GM12878 (cell line): ENCODE measurements at regions not wholly inside any gene's neighbourhood (a gene's known extent, or its start where the extent isn't known, plus 50 kb on each side); places are given as distances from the start of the nearest gene placed in this dataset.

Experiments
- ATAC-seq: fragments of 200-7000 bp; cut with Tn5 transposase; 3 replicates; pipeline ENCODE4 v1.9.1; 2020; ENCODE audit warnings: mild to moderate bottlenecking, moderate library complexity
- BruUV-seq: library from RNA; stranded (reverse); fragments of 400-500 nt; replicated peaks from 2 replicates; lab custom pipeline; 2021; lab: Mats Ljungman, UMichigan
- CTCF ChIA-PET: fragments of 300-600 bp; sonication (Branson Sonifier 250); formaldehyde crosslinking; extraction: SDS; loops from one replicate; lab custom pipeline; 2021; ENCODE audit warnings: inconsistent platforms; lab: Yijun Ruan, JAX
- POLR2A ChIA-PET: fragments of 350-600 bp; formaldehyde crosslinking; extraction: SDS; loops from one replicate; lab custom pipeline; 2021; ENCODE audit warnings: inconsistent platforms; lab: Charles Lee
- RAD21 ChIA-PET: fragments of 300-600 bp; sonication (Branson Sonifier 250); formaldehyde crosslinking; loops from one replicate; lab custom pipeline; 2023; ENCODE audit warnings: antibody characterized with exemption; ENCODE audit not compliant: unreplicated experiment; lab: Charles Lee
- SMC1A ChIA-PET: fragments of 300-600 bp; sonication (Branson Sonifier 250); formaldehyde crosslinking; loops from one replicate; lab custom pipeline; 2023; ENCODE audit not compliant: unreplicated experiment, uncharacterized antibody; lab: Charles Lee
- DNase-seq: peaks from one replicate; pipeline ENCODE4 v3.0.0-alpha.2; 2011; ENCODE audit warnings: low read depth, low spot score
- FAIRE-seq: peaks from 3 replicates; lab custom pipeline; 2011; peaks lifted over from hg19 to GRCh38; lab: Jason Lieb, UNC
- H2AFZ ChIP-seq: 2 replicates; pipeline ENCODE4 v1.6.0; 2011; ENCODE audit warnings: low read depth, low read length, control low read depth; ENCODE audit not compliant: control insufficient read depth
- H3K27ac ChIP-seq: 2 replicates; pipeline ENCODE4 v1.5.1; 2011; ENCODE audit warnings: control low read depth; ENCODE audit not compliant: control insufficient read depth, insufficient read depth
- H3K27me3 ChIP-seq, 2 experiments: replicated peaks in 1 of 2; 2 replicates each; pipeline versions ENCODE4 v1.6.0 to v1.6.1; 2011; ENCODE audit warnings: low read length in 1 of 2; ENCODE audit not compliant: control insufficient read depth in 2 of 2, insufficient read depth in 2 of 2
- H3K36me3 ChIP-seq, 2 experiments: 2 replicates each; pipeline ENCODE4 v1.5.1; 2011; ENCODE audit warnings: low read length in 1 of 2; ENCODE audit not compliant: control insufficient read depth in 2 of 2, insufficient read depth in 2 of 2
- H3K4me1 ChIP-seq: 2 replicates; pipeline ENCODE4 v1.6.1; 2011; ENCODE audit warnings: mild to moderate bottlenecking, low read length, moderate library complexity, mixed read lengths; ENCODE audit not compliant: control insufficient read depth, insufficient read depth
- H3K4me2 ChIP-seq: 2 replicates; pipeline ENCODE4 v1.6.0; 2011; ENCODE audit warnings: control low read depth; ENCODE audit not compliant: control insufficient read depth, insufficient read depth
- H3K4me3 ChIP-seq: fragments of 200-600 bp; sonication (generic); 2 replicates; pipeline ENCODE4 v1.5.1; 2016
- H3K79me2 ChIP-seq: 2 replicates; pipeline ENCODE4 v1.6.0; 2011; ENCODE audit warnings: low read length; ENCODE audit not compliant: control insufficient read depth, insufficient read depth
- H3K9ac ChIP-seq: 2 replicates; pipeline ENCODE4 v1.8.0; 2011; ENCODE audit warnings: low read length, control low read depth, mixed read lengths; ENCODE audit not compliant: control insufficient read depth, insufficient read depth
- H3K9me3 ChIP-seq: replicated peaks from 3 replicates; pipeline ENCODE4 v1.5.1; 2011; ENCODE audit warnings: mild to moderate bottlenecking, low read length; ENCODE audit not compliant: control insufficient read depth, insufficient read depth
- H4K20me1 ChIP-seq: 2 replicates; pipeline ENCODE4 v1.6.0; 2011; ENCODE audit not compliant: control insufficient read depth, insufficient read depth
- BACH1 ChIP-seq: fragments of 450-650 bp; IDR thresholded peaks from 2 replicates; pipeline ENCODE4 v1.6.1; 2017; ENCODE audit warnings: mild to moderate bottlenecking, borderline replicate concordance
- BCL3 ChIP-seq: IDR thresholded peaks from 2 replicates; pipeline ENCODE4 v1.6.1; 2011; ENCODE audit warnings: borderline replicate concordance, low read depth, mild to moderate bottlenecking, moderate library complexity, low read length; ENCODE audit not compliant: insufficient read depth, poor library complexity, severe bottlenecking
- CBX5 ChIP-seq: sonication (generic); IDR thresholded peaks from 2 replicates; pipeline ENCODE4 v1.6.1; 2016; ENCODE audit warnings: low read depth, moderate library complexity, mild to moderate bottlenecking, inconsistent platforms
- CREB1 ChIP-seq: IDR thresholded peaks from 2 replicates; pipeline ENCODE4 v1.6.1; 2012; ENCODE audit warnings: low read depth, mild to moderate bottlenecking, inconsistent platforms
- FOS ChIP-seq: IDR thresholded peaks from 3 replicates; pipeline ENCODE4 v1.6.1; 2011; ENCODE audit warnings: borderline replicate concordance; ENCODE audit not compliant: insufficient read length; ENCODE audit errors: extremely low read depth
- FOXK2 ChIP-seq: fragments of 450-650 bp; IDR thresholded peaks from 2 replicates; pipeline ENCODE4 v1.6.1; 2017; ENCODE audit warnings: mild to moderate bottlenecking, moderate library complexity
- HDAC6 ChIP-seq: fragments of 200-600 bp; sonication (generic); IDR thresholded peaks from one replicate; pipeline ENCODE4 v1.8.0; 2017; ENCODE audit warnings: antibody characterized with exemption; ENCODE audit not compliant: unreplicated experiment
- MEF2B ChIP-seq: fragments of 450-650 bp; IDR thresholded peaks from 2 replicates; pipeline ENCODE4 v1.6.1; 2018; ENCODE audit warnings: mild to moderate bottlenecking, moderate library complexity; ENCODE audit not compliant: partially characterized antibody, poor library complexity, severe bottlenecking
- PAX5 ChIP-seq: IDR thresholded peaks from 2 replicates; pipeline ENCODE4 v1.6.1; 2011; ENCODE audit warnings: low read depth, low read length, borderline replicate concordance
- PML ChIP-seq: IDR thresholded peaks from 2 replicates; pipeline ENCODE4 v1.6.1; 2012; ENCODE audit warnings: low read length, inconsistent platforms
- POLR2AphosphoS2 ChIP-seq: IDR thresholded peaks from 2 replicates; pipeline ENCODE4 v1.6.1; 2011; ENCODE audit warnings: low read depth, mild to moderate bottlenecking, low read length, improper control_type of control experiment, moderate library complexity
- RELB ChIP-seq: fragments of 450-650 bp; IDR thresholded peaks from 2 replicates; pipeline ENCODE4 v1.6.1; 2017; ENCODE audit warnings: low read depth, mild to moderate bottlenecking, moderate library complexity
- SIN3A ChIP-seq: IDR thresholded peaks from 2 replicates; pipeline ENCODE4 v1.6.1; 2012; ENCODE audit warnings: low read depth, low read length, improper control_type of control experiment
- SMARCA5 ChIP-seq: fragments of 450-650 bp; IDR thresholded peaks from 2 replicates; pipeline ENCODE4 v1.6.1; 2017; ENCODE audit warnings: mild to moderate bottlenecking
- SREBF1 ChIP-seq: IDR thresholded peaks from 2 replicates; pipeline ENCODE4 v1.6.1; 2012; ENCODE audit warnings: mild to moderate bottlenecking, low read length
- SRF ChIP-seq, 2 experiments: IDR thresholded peaks; 2 replicates each; pipeline ENCODE4 v1.6.1; 2011; ENCODE audit warnings: low read depth in 2 of 2, low read length in 2 of 2, mild to moderate bottlenecking in 1 of 2, moderate library complexity in 1 of 2
- TCF3 ChIP-seq: IDR thresholded peaks from 2 replicates; pipeline ENCODE4 v1.6.1; 2012; ENCODE audit warnings: low read depth, mild to moderate bottlenecking, low read length, borderline replicate concordance; ENCODE audit not compliant: insufficient read depth
- YBX1 ChIP-seq: fragments of 450-650 bp; IDR thresholded peaks from 2 replicates; pipeline ENCODE4 v1.6.1; 2016; ENCODE audit warnings: antibody characterized with exemption
- ZNF217 ChIP-seq: fragments of 450-650 bp; IDR thresholded peaks from 2 replicates; pipeline ENCODE4 v1.6.1; 2017; ENCODE audit warnings: antibody characterized with exemption, mild to moderate bottlenecking
- in situ Hi-C: fragments of 300-500 bp; cut with MboI; formaldehyde crosslinking; loops from 9 replicates; pipeline ENCODE4 v1.14.3; 2018; ENCODE audit warnings: mixed read lengths
- intact Hi-C: fragments of 100-400 bp; cut with micrococcal nuclease; formaldehyde crosslinking; loops from one replicate; pipeline ENCODE4 v1.14.2; 2022; ENCODE audit not compliant: unreplicated experiment
- TF ChIP-seq, protein P1 (sequence below): IDR thresholded peaks from 2 replicates; pipeline ENCODE4 v1.6.1; 2011; ENCODE audit warnings: low read depth, mild to moderate bottlenecking, low read length, moderate library complexity, borderline replicate concordance; ENCODE audit errors: extremely low read depth

GRCh38 chr2:188091220-188091619 lies 200.5 kb upstream of the GULP1 start:
- TF ChIP-seq, protein P1, sequence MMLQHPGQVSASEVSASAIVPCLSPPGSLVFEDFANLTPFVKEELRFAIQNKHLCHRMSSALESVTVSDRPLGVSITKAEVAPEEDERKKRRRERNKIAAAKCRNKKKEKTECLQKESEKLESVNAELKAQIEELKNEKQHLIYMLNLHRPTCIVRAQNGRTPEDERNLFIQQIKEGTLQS, result no peak
- TF ChIP-seq BACH1, result no peak
- no peak for TF ChIP-seq YBX1
- TF ChIP-seq MEF2B, result no peak
- TF ChIP-seq FOXK2, result no peak
- TF ChIP-seq HDAC6, result no peak
- no peak for TF ChIP-seq TCF3
- TF ChIP-seq PML, result no peak
- no peak for TF ChIP-seq RELB
- no peak for TF ChIP-seq SMARCA5
- TF ChIP-seq PAX5, result no peak
- TF ChIP-seq FOS, result no peak
- no peak for TF ChIP-seq ZNF217
- TF ChIP-seq POLR2AphosphoS2, result no peak
- no peak for TF ChIP-seq BCL3
- no peak for TF ChIP-seq SRF (IDR thresholded peaks at IDR 0.05; ENCODE audit: low read depth in 2 of 2, low read length in 2 of 2)
- no peak for TF ChIP-seq CREB1
- TF ChIP-seq CBX5, result no peak
- TF ChIP-seq SREBF1, result no peak
- TF ChIP-seq SIN3A, result no peak

More at GRCh38 chr2:188091220-188091619, 200.5 kb upstream of the GULP1 start:
- no peak overlapping the region for H3K9ac ChIP-seq
- H3K4me3 ChIP-seq, result no peak overlapping the region
- CTCF ChIA-PET, result no interaction called here
- H4K20me1 ChIP-seq, result no peaks in the 10 kb centered on the region
- no peaks in the 10 kb centered on the region for H3K27me3 ChIP-seq
- no peaks in the 10 kb centered on the region for H3K4me1 ChIP-seq
- in situ Hi-C loops, result no loop called here
- RAD21 ChIA-PET, result no interaction called here
- FAIRE-seq, result no peak
- H3K36me3 ChIP-seq, result no peaks in the 10 kb centered on the region
- intact Hi-C loops, result no loop called here
- H3K9me3 ChIP-seq, result no peaks in the 10 kb centered on the region; the same call in 2 of the 3 replicates
- H2AFZ ChIP-seq, result no peak overlapping the region
- DNase-seq, result no peak
- no peak overlapping the region for H3K4me2 ChIP-seq
- no peak for ATAC-seq
- H3K79me2 ChIP-seq, result no peaks in the 10 kb centered on the region
- POLR2A ChIA-PET, result no interaction called here
- BruUV-seq, result no TSS peak
- H3K27ac ChIP-seq, result no peak overlapping the region
- SMC1A ChIA-PET, result no interaction called here
